ENCODE measurements at regions not wholly inside any gene's neighbourhood (a gene's known extent, or its start where the extent isn't known, plus 50 kb on each side); places are given as distances from the start of the nearest gene placed in this dataset.

- TF ChIP-seq, protein P1, sequence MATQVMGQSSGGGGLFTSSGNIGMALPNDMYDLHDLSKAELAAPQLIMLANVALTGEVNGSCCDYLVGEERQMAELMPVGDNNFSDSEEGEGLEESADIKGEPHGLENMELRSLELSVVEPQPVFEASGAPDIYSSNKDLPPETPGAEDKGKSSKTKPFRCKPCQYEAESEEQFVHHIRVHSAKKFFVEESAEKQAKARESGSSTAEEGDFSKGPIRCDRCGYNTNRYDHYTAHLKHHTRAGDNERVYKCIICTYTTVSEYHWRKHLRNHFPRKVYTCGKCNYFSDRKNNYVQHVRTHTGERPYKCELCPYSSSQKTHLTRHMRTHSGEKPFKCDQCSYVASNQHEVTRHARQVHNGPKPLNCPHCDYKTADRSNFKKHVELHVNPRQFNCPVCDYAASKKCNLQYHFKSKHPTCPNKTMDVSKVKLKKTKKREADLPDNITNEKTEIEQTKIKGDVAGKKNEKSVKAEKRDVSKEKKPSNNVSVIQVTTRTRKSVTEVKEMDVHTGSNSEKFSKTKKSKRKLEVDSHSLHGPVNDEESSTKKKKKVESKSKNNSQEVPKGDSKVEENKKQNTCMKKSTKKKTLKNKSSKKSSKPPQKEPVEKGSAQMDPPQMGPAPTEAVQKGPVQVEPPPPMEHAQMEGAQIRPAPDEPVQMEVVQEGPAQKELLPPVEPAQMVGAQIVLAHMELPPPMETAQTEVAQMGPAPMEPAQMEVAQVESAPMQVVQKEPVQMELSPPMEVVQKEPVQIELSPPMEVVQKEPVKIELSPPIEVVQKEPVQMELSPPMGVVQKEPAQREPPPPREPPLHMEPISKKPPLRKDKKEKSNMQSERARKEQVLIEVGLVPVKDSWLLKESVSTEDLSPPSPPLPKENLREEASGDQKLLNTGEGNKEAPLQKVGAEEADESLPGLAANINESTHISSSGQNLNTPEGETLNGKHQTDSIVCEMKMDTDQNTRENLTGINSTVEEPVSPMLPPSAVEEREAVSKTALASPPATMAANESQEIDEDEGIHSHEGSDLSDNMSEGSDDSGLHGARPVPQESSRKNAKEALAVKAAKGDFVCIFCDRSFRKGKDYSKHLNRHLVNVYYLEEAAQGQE (IDR thresholded peaks at IDR 0.05; ENCODE audit: insufficient read depth in 1 of 2, low read depth in 2 of 2, low read length in 2 of 2): no peak
- no peak for TF ChIP-seq TAF1 (IDR thresholded peaks at IDR 0.05; ENCODE audit: borderline replicate concordance, insufficient read depth, low read length)
- TF ChIP-seq SIN3A (IDR thresholded peaks at IDR 0.05; ENCODE audit: borderline replicate concordance, insufficient read depth, low read length): no peak
- no peak for TF ChIP-seq POLR2AphosphoS5 (IDR thresholded peaks at IDR 0.05; ENCODE audit: low read depth, low read length)
- TF ChIP-seq FOXP2 (optimal IDR thresholded peaks at IDR 0.05; ENCODE audit: borderline replicate concordance, extremely low read depth, extremely low read length, insufficient read depth): no peak
Observed at GRCh38 chr1:208516780-208517179, 272.6 kb upstream of the PLXNA2 start.

DNA sequence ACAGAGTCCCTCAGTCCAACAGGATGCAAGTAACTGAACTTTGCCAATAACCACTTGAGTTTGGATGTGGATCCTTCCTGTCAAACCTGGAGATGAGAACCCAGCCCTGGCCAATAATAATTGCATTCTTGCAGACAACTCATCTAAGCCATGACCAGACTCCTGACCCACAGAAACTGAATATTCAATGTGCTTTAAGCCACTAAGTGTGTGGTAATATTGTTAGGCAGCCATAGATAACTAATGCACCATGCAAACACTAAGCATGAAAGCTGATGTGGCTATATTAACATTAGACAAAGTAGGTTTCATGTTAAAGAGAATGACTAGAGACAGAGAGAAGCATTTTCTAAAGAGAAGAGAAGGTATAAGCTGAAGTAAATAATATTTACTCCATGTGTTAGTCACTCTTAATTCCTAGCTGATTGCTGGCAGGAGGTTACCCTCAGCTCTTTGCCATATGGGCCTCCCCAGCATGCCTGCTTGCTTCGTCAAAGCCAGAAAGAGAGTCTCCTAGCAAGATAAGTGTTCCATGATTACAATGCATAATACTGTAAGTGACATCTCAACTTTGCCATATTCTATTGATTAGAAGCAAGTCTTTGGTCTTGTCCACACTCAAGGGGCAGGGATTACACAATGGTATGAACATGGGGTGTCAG, 276.4 kb upstream of the PLXNA2 start:
- TF ChIP-seq SIN3A (IDR thresholded peaks at IDR 0.05; ENCODE audit: borderline replicate concordance, insufficient read depth, low read length) (no peak), POLR2AphosphoS5 (IDR thresholded peaks at IDR 0.05; ENCODE audit: low read depth, low read length) (no peak), FOXP2 (optimal IDR thresholded peaks at IDR 0.05; ENCODE audit: borderline replicate concordance, extremely low read depth, extremely low read length, insufficient read depth) (no peak), TAF1 (IDR thresholded peaks at IDR 0.05; ENCODE audit: borderline replicate concordance, insufficient read depth, low read length) (no peak)
- TF ChIP-seq, protein P1 (IDR thresholded peaks at IDR 0.05; ENCODE audit: insufficient read depth in 1 of 2, low read depth in 2 of 2, low read length in 2 of 2): no peak

GRCh38 chr1:208521534-208521933, 277.4 kb upstream of the PLXNA2 start:
- TF ChIP-seq SIN3A (IDR thresholded peaks at IDR 0.05; ENCODE audit: borderline replicate concordance, insufficient read depth, low read length): no peak
- no peak for TF ChIP-seq FOXP2 (optimal IDR thresholded peaks at IDR 0.05; ENCODE audit: borderline replicate concordance, extremely low read depth, extremely low read length, insufficient read depth)
- no peak for TF ChIP-seq TAF1 (IDR thresholded peaks at IDR 0.05; ENCODE audit: borderline replicate concordance, insufficient read depth, low read length)
- TF ChIP-seq, protein P1 (IDR thresholded peaks at IDR 0.05; ENCODE audit: insufficient read depth in 1 of 2, low read depth in 2 of 2, low read length in 2 of 2): no peak
- no peak for TF ChIP-seq POLR2AphosphoS5 (IDR thresholded peaks at IDR 0.05; ENCODE audit: low read depth, low read length)

- no peak for TF ChIP-seq TAF1 (IDR thresholded peaks at IDR 0.05; ENCODE audit: borderline replicate concordance, insufficient read depth, low read length)
- TF ChIP-seq, protein P1 (IDR thresholded peaks at IDR 0.05; ENCODE audit: insufficient read depth in 1 of 2, low read depth in 2 of 2, low read length in 2 of 2): no peak
- no peak for TF ChIP-seq FOXP2 (optimal IDR thresholded peaks at IDR 0.05; ENCODE audit: borderline replicate concordance, extremely low read depth, extremely low read length, insufficient read depth)
- no peak for TF ChIP-seq POLR2AphosphoS5 (IDR thresholded peaks at IDR 0.05; ENCODE audit: low read depth, low read length)
Observed at GRCh38 chr1:208523007-208523406, 278.8 kb upstream of the PLXNA2 start.

Measured in PFSK-1 (cell line).